ENCODE measurements at regions not wholly inside any gene's neighbourhood (a gene's known extent, or its start where the extent isn't known, plus 50 kb on each side); places are given as distances from the start of the nearest gene placed in this dataset.

DNA sequence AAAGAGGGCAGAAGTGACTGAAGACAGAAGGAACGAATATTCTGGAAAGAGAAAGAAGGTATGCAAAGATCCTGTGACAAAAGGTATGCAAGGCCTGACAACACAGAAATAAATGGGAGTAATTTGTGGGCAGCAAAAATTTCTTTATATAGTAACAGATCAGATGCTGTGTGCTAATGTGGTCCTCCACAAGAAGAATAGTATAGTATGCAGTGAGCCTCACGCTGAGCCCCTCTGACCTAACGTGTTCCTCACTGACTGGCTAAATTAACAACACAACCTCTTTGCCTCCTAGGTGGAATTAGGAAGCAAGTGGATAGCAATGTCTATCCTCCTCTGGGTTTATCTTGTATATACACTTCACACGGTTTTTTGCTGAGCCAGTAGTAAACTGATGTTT is 143.1 kb upstream of the SESN3 start:
- no peak for TF ChIP-seq CTCF (IDR thresholded peaks at IDR 0.05)
- no peak for TF ChIP-seq POLR2A (IDR thresholded peaks at IDR 0.05)

All from transverse colon (tissue), 3 donors.